ENCODE measurements at regions not wholly inside any gene's neighbourhood (a gene's known extent, or its start where the extent isn't known, plus 50 kb on each side); places are given as distances from the start of the nearest gene placed in this dataset.

GRCh38 chr1:193794239-193794638 lies 607.8 kb upstream of the B3GALT2 start:
- no peak for TF ChIP-seq CTCF (IDR thresholded peaks at IDR 0.05; ENCODE audit: borderline replicate concordance, insufficient read depth, low read depth, low read length)
- no peak overlapping the region for H3K4me3 ChIP-seq (ENCODE audit: low read depth, low read length)

GRCh38 chr1:193791746-193792145 lies 605.3 kb upstream of the B3GALT2 start:
- no peak for TF ChIP-seq CTCF (IDR thresholded peaks at IDR 0.05; ENCODE audit: borderline replicate concordance, insufficient read depth, low read depth, low read length)
- H3K4me3 ChIP-seq (ENCODE audit: low read depth, low read length): no peak overlapping the region

DNA sequence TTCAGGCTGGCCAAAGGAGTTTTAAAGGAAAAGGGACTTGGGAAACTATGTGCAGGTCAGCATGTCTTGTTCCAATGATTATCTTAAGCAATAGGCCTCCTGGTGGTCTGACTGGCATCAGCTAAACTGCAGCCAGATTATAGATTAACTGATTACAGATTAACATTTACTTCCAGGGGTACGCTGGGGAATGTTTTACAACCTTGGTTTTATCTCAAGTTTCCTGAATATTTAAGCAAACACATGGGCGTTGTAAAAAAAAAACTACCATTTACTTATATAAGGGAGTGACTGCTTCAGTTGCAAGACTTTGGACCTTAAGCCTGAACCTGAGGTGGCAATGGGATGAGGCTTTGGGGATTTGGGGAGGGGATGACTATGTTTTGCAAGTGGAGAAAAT lies 600.6 kb upstream of the B3GALT2 start:
- no peak for TF ChIP-seq CTCF (IDR thresholded peaks at IDR 0.05; ENCODE audit: borderline replicate concordance, insufficient read depth, low read depth, low read length)
- no peak overlapping the region for H3K4me3 ChIP-seq (ENCODE audit: low read depth, low read length)

GRCh38 chr1:193785850-193786420 lies 599.5 kb upstream of the B3GALT2 start:
- no peak for TF ChIP-seq CTCF (IDR thresholded peaks at IDR 0.05; ENCODE audit: borderline replicate concordance, insufficient read depth, low read depth, low read length)
- no peak overlapping the region for H3K4me3 ChIP-seq (ENCODE audit: low read depth, low read length)

GRCh38 chr1:193774536-193775323 lies 588.3 kb upstream of the B3GALT2 start:
- no peak overlapping the region for H3K4me3 ChIP-seq (ENCODE audit: low read depth, low read length)
- TF ChIP-seq CTCF (IDR thresholded peaks at IDR 0.05; ENCODE audit: borderline replicate concordance, insufficient read depth, low read depth, low read length): no peak

GRCh38 chr1:193771596-193771995 lies 585.2 kb upstream of the B3GALT2 start:
- TF ChIP-seq CTCF (IDR thresholded peaks at IDR 0.05; ENCODE audit: borderline replicate concordance, insufficient read depth, low read depth, low read length): no peak
- H3K4me3 ChIP-seq (ENCODE audit: low read depth, low read length): no peak overlapping the region

DNA sequence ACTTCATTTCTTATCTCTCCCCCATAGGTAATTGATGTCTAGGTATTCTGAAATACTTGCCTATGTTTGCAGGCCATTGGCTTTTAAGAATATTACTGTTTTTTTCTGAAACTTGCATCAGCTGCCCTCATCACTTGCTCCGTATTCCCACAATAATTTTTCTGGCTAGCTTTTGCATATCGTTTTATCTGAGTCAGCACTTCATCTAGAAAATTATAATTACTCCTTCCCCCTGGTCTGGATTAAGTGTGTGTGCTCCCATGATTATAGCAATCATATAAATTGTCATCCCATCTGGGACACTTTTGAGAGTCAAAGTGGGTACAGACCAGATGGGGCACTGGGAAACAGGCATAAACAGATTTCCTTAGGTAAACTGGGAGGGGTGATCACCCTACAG lies 583.2 kb upstream of the B3GALT2 start:
- H3K4me3 ChIP-seq (ENCODE audit: low read depth, low read length): no peak overlapping the region
- TF ChIP-seq CTCF (IDR thresholded peaks at IDR 0.05; ENCODE audit: borderline replicate concordance, insufficient read depth, low read depth, low read length): no peak

Measured in GM12875 (cell line).